K562 (cell line): ENCODE measurements at regions not wholly inside any gene's neighbourhood (a gene's known extent, or its start where the extent isn't known, plus 50 kb on each side); places are given as distances from the start of the nearest gene placed in this dataset.

ENCODE experiments used
- ILF3 ChIP-seq: fragments of 450-650 bp; IDR thresholded peaks from 2 replicates; pipeline ENCODE4 v1.6.1; 2018; ENCODE audit warnings: antibody characterized with exemption, mild to moderate bottlenecking, moderate library complexity, borderline replicate concordance
- POLR3A ChIP-seq: IDR thresholded peaks from 2 replicates; pipeline ENCODE4 v1.6.1; 2011; ENCODE audit warnings: borderline replicate concordance, mild to moderate bottlenecking, moderate library complexity; ENCODE audit not compliant: insufficient read length, insufficient read depth; ENCODE audit errors: extremely low read depth
- RBFOX2 ChIP-seq: fragments of 200-400 bp; formaldehyde crosslinking; IDR thresholded peaks from 2 replicates; pipeline ENCODE4 v1.6.1; 2017; ENCODE audit warnings: low read depth, mild to moderate bottlenecking, low read length, moderate library complexity
- RERE ChIP-seq: sonication (generic); formaldehyde crosslinking; IDR thresholded peaks from 2 replicates; pipeline ENCODE4 v1.8.0; 2023; ENCODE audit warnings: missing genetic modification reagents, mild to moderate bottlenecking, borderline replicate concordance
- RFX7 ChIP-seq: fragments of 250-450 bp; sonication (Bioruptor Pico); IDR thresholded peaks from 2 replicates; pipeline ENCODE4 v1.5.1; 2021; ENCODE audit warnings: mild to moderate bottlenecking
- TSHZ1 ChIP-seq: fragments of 250-450 bp; sonication (Bioruptor Pico); IDR thresholded peaks from 2 replicates; pipeline ENCODE4 v1.4.0; 2020; ENCODE audit warnings: mild to moderate bottlenecking, moderate library complexity
- ZKSCAN3 ChIP-seq: fragments of 250-450 bp; sonication (Bioruptor Pico); IDR thresholded peaks from 2 replicates; pipeline ENCODE4 v1.4.0; 2020

DNA sequence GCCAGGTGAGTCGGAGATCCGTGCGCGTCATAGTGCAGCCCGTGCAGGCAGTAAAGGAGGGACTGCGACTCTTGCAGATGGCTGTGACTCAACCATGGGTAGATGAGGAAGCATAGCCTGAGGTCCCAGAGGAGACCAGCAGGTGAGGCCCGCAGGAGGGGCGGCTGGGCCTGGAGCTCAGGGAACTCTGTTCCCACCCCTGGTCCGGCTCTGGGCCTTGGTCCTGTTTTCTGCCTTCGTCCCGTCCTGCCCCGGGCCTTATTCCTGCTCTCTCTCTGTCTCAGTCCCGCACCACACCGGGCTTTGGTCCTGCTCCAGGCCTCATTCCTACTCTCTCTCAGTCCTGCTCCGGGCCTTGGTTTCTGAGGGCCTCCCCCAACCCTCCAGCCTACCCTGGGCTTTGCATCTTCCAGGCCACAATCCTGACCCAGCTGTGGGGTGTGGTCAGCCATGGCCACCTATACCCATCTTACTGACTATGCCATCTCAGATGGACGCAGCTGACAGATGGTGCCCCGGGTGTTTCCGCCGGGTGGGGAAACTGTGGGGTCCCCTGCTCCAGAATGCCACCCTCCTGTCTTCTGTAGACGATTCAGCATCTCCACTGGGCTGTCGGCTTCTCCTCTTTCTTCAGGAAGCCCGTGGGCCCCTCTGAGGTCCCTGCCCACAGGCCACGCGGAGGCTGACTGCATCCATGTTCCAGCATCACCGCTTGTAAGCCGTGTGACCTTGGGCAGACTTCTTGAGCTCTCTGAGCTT, 1134.1 kb downstream of the BRD1 start (continued):
- TF ChIP-seq RERE (CRISPR knock-in tag) (no peak), TSHZ1 (CRISPR knock-in tag) (no peak), ILF3 (no peak), POLR3A (no peak), RFX7 (CRISPR knock-in tag) (no peak), RBFOX2 (no peak), ZKSCAN3 (CRISPR knock-in tag) (no peak)
